Activated CD8-positive, alpha-beta memory T cell treated with anti-CD3 and anti-CD28 coated beads for 36 hours (primary cell): ENCODE measurements at regions not wholly inside any gene's neighbourhood (a gene's known extent, or its start where the extent isn't known, plus 50 kb on each side); places are given as distances from the start of the nearest gene placed in this dataset.

Source experiments
- CTCF ChIA-PET: fragments of 350-600 bp; sonication (Branson Sonifier 250); formaldehyde crosslinking; loops from one replicate; lab custom pipeline; 2021; ENCODE audit warnings: antibody characterized with exemption; lab: Charles Lee
- POLR2A ChIA-PET: fragments of 350-600 bp; sonication (Branson Sonifier 250); formaldehyde crosslinking; loops from one replicate; lab custom pipeline; 2021; ENCODE audit warnings: antibody characterized with exemption; lab: Charles Lee

DNA sequence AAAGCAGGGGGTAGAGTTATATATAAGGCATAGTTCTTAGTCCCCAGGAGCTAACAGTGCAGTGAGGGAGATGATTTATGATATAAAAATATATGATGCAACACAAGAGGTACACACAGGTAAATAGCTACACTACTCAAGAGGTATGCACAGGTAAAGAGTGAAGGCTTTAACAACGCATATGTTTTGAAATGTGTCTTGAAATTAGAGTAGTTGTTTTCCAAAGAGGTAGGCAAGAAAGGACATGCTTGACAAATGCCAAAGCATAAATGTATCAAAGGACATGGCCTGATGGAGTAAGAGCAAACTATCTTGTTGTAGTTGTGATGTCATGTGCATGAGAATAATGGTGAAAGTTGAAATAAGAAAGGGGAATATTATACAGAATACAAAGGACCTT is 104.3 kb upstream of the C11orf87 start:
- POLR2A ChIA-PET = no interaction called here
- CTCF ChIA-PET = no interaction called here

DNA sequence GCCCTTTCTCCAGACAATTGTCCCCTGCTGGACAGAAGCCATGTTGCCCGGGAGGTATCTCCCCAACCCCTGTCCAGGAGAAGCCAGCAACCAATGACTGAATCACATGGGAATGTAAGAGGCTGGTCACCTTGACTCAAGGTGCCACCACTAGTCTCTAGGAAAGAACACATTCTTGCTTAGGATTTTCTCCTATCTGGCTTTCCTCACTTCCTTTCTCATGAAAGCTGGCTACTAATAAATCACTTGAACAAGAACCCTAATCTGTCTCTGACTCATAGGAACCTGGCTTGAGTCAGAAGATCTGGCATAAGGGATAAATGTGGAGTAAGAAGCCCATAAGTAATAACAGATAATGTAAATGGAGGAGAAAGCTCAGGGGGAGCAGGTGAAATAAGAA is 101.4 kb upstream of the C11orf87 start:
- CTCF ChIA-PET = interaction anchor here (0.7 kb wide), 1 partner anchor 66 kb away, joined by 5 read pairs; no protein-coding TSS in a partner anchor
- POLR2A ChIA-PET = no interaction called here

- CTCF ChIA-PET = no interaction called here
- POLR2A ChIA-PET = no interaction called here
Observed at GRCh38 chr11:109326781-109327180, 95.2 kb upstream of the C11orf87 start.

GRCh38 chr11:109329716-109330115 is 92.3 kb upstream of the C11orf87 start:
- ChIA-PET POLR2A (no interaction called here), CTCF (no interaction called here)

- POLR2A ChIA-PET = no interaction called here
Observed at GRCh38 chr11:109338131-109338530, 83.9 kb upstream of the C11orf87 start.

GRCh38 chr11:109342261-109342660 is 79.7 kb upstream of the C11orf87 start:
- ChIA-PET POLR2A (no interaction called here), CTCF (no interaction called here)

More at GRCh38 chr11:109338131-109338530, 83.9 kb upstream of the C11orf87 start:
- CTCF ChIA-PET = no interaction called here

DNA sequence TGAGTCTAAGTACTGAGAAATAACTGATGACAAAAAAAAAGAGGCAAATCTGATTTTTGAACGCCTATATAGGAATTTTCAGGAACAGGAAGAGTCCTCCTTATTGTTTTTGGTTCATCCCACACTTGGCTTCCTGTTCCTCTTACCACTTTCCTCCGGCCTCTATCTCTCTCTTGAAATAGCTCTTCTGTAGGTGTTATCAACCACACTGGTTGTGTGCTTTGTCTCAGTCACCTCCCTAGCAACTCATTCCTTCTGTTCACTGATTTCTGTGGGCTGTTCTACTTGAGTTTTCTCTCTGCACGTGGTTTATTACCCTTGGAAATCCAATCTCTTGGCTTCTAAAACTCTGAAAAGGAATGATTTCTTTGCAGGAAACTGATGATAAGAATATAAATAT is 78.7 kb upstream of the C11orf87 start:
- CTCF ChIA-PET = no interaction called here
- POLR2A ChIA-PET = no interaction called here

DNA sequence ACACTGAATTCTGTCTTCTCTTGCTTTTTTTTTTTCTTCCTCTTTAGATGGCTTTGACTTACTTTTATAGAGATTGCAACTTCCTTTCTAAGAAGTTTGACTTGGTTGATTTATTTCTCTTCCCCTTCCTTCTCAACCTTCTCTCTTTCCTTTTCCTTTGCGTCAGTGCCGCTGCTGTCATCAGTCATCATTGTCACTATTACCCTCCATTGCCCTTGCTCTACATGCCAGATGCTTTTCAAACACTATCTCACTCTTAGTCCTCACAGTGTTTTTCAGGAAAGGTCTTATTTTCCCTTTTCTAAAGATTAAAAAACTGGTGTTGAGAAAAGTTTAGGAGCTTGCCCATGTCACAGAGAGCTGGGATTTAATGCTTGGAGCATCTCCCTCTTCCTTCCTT is 74.7 kb upstream of the C11orf87 start:
- ChIA-PET CTCF (no interaction called here), POLR2A (no interaction called here)

DNA sequence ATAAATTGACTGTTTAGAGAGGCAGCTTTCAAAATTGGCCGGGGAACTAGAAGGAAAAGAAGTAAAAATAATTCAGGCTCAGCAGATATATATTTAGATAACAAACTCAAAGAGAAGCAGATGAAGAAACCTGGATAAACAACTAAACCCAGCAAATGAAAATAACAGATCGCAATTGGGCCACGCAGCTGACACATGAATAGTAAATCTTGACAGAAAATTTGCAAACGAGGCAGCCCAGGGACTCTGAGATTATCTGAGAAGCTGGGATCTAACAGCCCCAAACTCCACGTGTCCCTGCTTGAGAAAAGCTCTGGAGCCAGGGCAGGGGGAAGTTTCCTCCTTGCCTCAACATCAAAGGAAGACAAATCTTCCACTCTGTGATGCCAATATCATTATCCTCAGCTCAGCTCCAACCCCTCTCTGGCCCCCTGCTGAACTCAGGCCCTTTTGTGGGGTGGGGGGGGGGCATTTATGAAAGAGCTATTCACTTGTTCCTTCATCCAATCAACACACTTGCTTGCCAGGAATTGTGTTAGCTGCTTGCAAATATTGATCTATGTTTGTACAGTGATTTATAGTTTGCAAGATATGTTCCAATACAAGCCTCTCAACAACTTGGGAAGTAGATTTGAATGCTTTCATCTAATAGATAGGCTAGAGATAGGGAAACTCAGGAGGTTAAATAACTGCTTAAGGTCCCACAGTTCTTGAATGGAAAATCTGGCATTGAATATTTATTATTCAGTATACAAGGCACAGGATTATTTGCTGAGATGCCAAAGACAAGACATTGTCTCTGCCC is 72.5 kb upstream of the C11orf87 start:
- ChIA-PET POLR2A (interaction anchor here (0.6 kb wide), 1 partner anchor 171 kb away, joined by 5 read pairs; no protein-coding TSS in a partner anchor), CTCF (no interaction called here)

DNA sequence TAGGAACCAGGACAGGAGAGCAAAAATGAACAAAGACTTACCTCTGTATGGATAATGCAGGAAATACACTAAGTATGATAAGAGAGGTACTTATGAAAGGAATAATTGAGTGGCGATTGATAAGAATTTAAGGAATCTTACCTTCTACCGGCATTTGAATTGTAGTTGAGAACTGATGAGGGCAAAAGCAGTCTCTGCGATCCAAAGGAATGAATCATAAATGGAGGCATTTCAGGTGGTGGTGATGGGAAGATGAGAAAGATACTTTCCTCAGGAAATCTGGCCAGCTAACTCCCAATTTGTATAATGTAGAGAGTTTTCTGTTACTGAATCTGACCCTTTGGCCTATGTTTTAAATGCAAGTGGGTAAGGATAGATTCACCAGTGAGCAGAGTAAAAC is 71.9 kb upstream of the C11orf87 start:
- POLR2A ChIA-PET = no interaction called here
- CTCF ChIA-PET = no interaction called here

GRCh38 chr11:109362059-109362458 is 59.9 kb upstream of the C11orf87 start:
- POLR2A ChIA-PET = no interaction called here
- CTCF ChIA-PET = no interaction called here

DNA sequence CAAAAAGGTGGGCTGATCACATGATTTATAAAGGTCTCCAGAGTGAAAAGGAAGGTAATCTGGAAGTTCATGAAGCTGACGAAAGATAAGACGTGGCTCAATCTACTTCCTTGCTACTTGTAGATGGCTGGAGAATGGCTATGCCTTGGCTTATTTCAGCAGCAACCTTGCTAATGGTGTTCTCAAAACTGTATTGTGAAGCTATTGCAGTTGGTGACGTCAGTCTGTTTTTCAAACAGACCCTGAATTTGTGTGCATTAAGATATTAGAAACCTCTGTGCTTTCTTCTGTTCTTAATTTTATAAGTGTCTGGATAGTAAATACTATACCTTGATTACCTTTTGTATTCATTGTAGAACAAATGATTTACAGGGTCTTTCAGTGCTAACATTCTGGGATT is 58.3 kb upstream of the C11orf87 start:
- POLR2A ChIA-PET = no interaction called here
- CTCF ChIA-PET = no interaction called here

GRCh38 chr11:109364851-109365250 is 57.1 kb upstream of the C11orf87 start:
- ChIA-PET POLR2A (no interaction called here), CTCF (no interaction called here)

DNA sequence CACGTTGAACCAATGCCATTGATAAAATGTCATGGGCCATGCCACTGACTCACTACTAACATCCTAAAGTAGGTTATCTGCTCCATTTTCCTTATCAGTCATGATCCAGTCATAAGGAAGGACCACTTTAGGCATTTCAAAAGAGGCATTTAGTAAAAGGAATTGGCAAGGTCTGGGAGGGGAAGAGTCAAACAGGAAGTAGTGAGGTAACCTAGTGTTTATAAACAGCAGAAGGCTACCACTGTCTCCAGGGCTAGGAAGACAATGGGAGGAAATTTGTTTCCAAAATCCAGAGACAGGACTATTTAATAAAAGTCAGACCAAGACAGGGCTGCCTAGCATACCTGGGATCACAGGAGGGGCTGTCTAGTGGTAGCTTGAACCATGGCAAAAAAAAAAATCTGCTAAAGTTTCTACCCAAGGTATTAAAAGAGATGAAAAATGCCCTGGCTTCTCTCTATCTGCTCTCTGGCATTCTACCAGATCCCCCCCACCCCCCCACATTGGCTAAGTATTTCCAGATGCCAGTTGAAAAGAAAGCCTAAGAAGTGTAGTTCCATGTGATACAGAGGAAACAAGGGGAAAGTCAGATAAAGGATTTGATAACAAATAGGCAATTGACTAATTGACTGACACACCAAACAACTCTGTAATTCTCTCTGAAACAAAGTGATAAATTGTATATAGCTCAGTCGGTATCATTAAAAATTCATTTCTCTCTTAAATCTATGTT is 50.4 kb upstream of the C11orf87 start:
- ChIA-PET CTCF (no interaction called here), POLR2A (no interaction called here)
